Endodermal cell (in vitro differentiated cells): ENCODE measurements at regions not wholly inside any gene's neighbourhood (a gene's known extent, or its start where the extent isn't known, plus 50 kb on each side); places are given as distances from the start of the nearest gene placed in this dataset.

Source experiments
- DNase-seq: peaks from one replicate; pipeline ENCODE4 v3.0.0-alpha.2; 2017
- H3K27ac ChIP-seq: 2 replicates; pipeline ENCODE4 v1.5.1; 2013; ENCODE audit warnings: mild to moderate bottlenecking, low read depth, low read length, moderate library complexity
- H3K27me3 ChIP-seq: 2 replicates; pipeline ENCODE4 v1.6.1; 2013; ENCODE audit warnings: mild to moderate bottlenecking, low read length, moderate library complexity; ENCODE audit not compliant: insufficient read depth, control insufficient read depth, poor library complexity, severe bottlenecking
- H3K36me3 ChIP-seq: 2 replicates; pipeline ENCODE4 v1.7.0; 2013; ENCODE audit warnings: mild to moderate bottlenecking, low read length, moderate library complexity; ENCODE audit not compliant: control insufficient read depth, insufficient read depth
- H3K4me1 ChIP-seq: one replicate; pipeline ENCODE4 v1.7.0; 2013; ENCODE audit warnings: low read length; ENCODE audit not compliant: control insufficient read depth, insufficient read depth
- H3K4me3 ChIP-seq: 2 replicates; pipeline ENCODE4 v1.5.1; 2013; ENCODE audit warnings: mild to moderate bottlenecking, low read length, moderate library complexity
- H3K9ac ChIP-seq: 2 replicates; pipeline ENCODE4 v1.6.1; 2013; ENCODE audit warnings: mild to moderate bottlenecking, low read length, moderate library complexity; ENCODE audit not compliant: poor library complexity, severe bottlenecking; ENCODE audit errors: extremely low read depth
- H3K9me3 ChIP-seq: 2 replicates; pipeline ENCODE4 v1.6.1; 2013; ENCODE audit warnings: mild to moderate bottlenecking, low read length, moderate library complexity; ENCODE audit not compliant: control insufficient read depth
- H3K27ac Mint-ChIP-seq: 2 replicates; pipeline ENCODE4 v1.8.0; 2020; ENCODE audit warnings: mixed read lengths
- H3K27me3 Mint-ChIP-seq: 2 replicates; pipeline ENCODE4 v1.8.0; 2021; ENCODE audit warnings: mild to moderate bottlenecking, mixed read lengths; ENCODE audit not compliant: insufficient read depth
- H3K36me3 Mint-ChIP-seq: 2 replicates; pipeline ENCODE4 v1.8.0; 2020; ENCODE audit warnings: low read depth, mixed read lengths
- H3K4me1 Mint-ChIP-seq: 2 replicates; pipeline ENCODE4 v1.8.0; 2020; ENCODE audit warnings: mixed read lengths
- H3K4me3 Mint-ChIP-seq: 2 replicates; pipeline ENCODE4 v1.8.0; 2020; ENCODE audit warnings: mild to moderate bottlenecking, moderate library complexity, mixed read lengths
- H3K9me3 Mint-ChIP-seq: 2 replicates; pipeline ENCODE4 v1.8.0; 2020; ENCODE audit warnings: mild to moderate bottlenecking, mixed read lengths
- CTCF ChIP-seq: fragments of 200-600 bp; sonication (generic); conservative IDR thresholded peaks from 2 replicates; pipeline ENCODE4 v1.5.0; 2021; ENCODE audit warnings: antibody characterized with exemption, mild to moderate bottlenecking
- WGBS, 2 experiments: methylation state at CpG; one replicate each; pipeline versions ENCODE4 v1.1.5 to v1.1.7; 2013; ENCODE audit warnings: missing lambda C conversion rate in 2 of 2, mixed read lengths in 1 of 2; ENCODE audit not compliant: insufficient coverage in 1 of 2, insufficient read length in 1 of 2; 5-methylcytosine and 5-hydroxymethylcytosine counted together

DNA sequence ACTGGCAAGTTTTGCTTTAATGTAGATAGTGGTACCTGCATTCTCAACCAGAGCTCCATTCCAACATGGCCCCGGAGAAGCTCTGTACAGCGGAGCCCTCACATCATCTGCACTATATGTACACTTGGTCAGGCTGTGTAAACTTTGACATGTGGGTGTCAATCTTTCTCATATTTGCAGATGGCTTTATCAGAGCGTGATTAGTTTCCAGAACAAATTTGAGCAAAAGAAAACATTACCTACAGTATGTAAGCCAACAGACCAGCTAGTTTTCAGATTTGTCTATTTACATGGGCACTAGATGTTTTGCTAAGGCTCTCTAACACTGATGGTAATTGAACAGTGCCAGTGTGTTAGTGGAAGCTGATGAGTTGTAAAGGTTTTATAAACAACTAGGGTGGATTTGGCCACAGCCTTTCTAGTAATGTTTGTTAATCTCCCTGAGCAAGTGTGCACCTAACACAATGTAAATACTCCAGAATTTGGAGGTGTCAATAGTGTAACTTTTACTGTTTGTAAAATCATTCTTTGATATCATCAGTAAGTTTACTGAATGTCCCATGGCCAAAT lies 131.8 kb downstream of the FOXA2 start:
- H3K27me3 Mint-ChIP-seq: peaks cover 17% of the 10 kb centered on the region
- Histone ChIP-seq H3K36me3 (no peaks in the 10 kb centered on the region), H3K4me3 (no peak overlapping the region), H3K9me3 (no peaks in the 10 kb centered on the region), H3K4me1 (peaks cover 20% of the 10 kb centered on the region), H3K27me3 (no peaks in the 10 kb centered on the region), H3K27ac (no peak overlapping the region), H3K9ac (no peak overlapping the region)
- peaks cover 49% of the 10 kb centered on the region for H3K4me1 Mint-ChIP-seq
- WGBS, 2 experiments: 97% methylated on average over 3 of the region's 3 CpGs; no CpG with 5 or more reads in 1 of the 2 experiments
- no peak for TF ChIP-seq CTCF
- H3K27ac Mint-ChIP-seq: no peak overlapping the region
- H3K4me3 Mint-ChIP-seq: no peak overlapping the region
- H3K9me3 Mint-ChIP-seq: no peaks in the 10 kb centered on the region
- H3K36me3 Mint-ChIP-seq: no peaks in the 10 kb centered on the region
- no peak for DNase-seq

GRCh38 chr20:22450537-22450936 lies 133.8 kb downstream of the FOXA2 start:
- H3K27ac Mint-ChIP-seq: no peak overlapping the region
- H3K27me3 ChIP-seq: no peaks in the 10 kb centered on the region
- no peaks in the 10 kb centered on the region for H3K36me3 ChIP-seq
- no peaks in the 10 kb centered on the region for H3K9me3 Mint-ChIP-seq
- H3K9me3 ChIP-seq: no peaks in the 10 kb centered on the region
- no peak overlapping the region for H3K9ac ChIP-seq
- peaks cover 11% of the 10 kb centered on the region for H3K27me3 Mint-ChIP-seq
- no peak for TF ChIP-seq CTCF
- peaks cover 11% of the 10 kb centered on the region for H3K4me1 ChIP-seq
- peaks cover 34% of the 10 kb centered on the region for H3K4me1 Mint-ChIP-seq
- H3K4me3 ChIP-seq: no peak overlapping the region
- DNase-seq: no peak
- no peaks in the 10 kb centered on the region for H3K36me3 Mint-ChIP-seq
- no peak overlapping the region for H3K4me3 Mint-ChIP-seq
- no peak overlapping the region for H3K27ac ChIP-seq
- WGBS, 2 experiments: 80 to 98% methylated on average over 1 to 2 of the region's 2 CpGs

- H3K36me3 ChIP-seq: no peaks in the 10 kb centered on the region
- H3K27ac ChIP-seq: no peak overlapping the region
- no peaks in the 10 kb centered on the region for H3K9me3 ChIP-seq
- peaks cover 28% of the 10 kb centered on the region for H3K4me1 Mint-ChIP-seq
- WGBS, 2 experiments: 96 to 97% methylated on average over 7 to 10 of the region's 10 CpGs
- TF ChIP-seq CTCF: no peak
- DNase-seq: no peak
- H3K4me3 ChIP-seq: no peak overlapping the region
- peaks cover 11% of the 10 kb centered on the region for H3K4me1 ChIP-seq
- no peaks in the 10 kb centered on the region for H3K27me3 ChIP-seq
- no peak overlapping the region for H3K27ac Mint-ChIP-seq
- H3K36me3 Mint-ChIP-seq: no peaks in the 10 kb centered on the region
- no peak overlapping the region for H3K9ac ChIP-seq
- no peak overlapping the region for H3K4me3 Mint-ChIP-seq
- peaks cover 11% of the 10 kb centered on the region for H3K27me3 Mint-ChIP-seq
- no peaks in the 10 kb centered on the region for H3K9me3 Mint-ChIP-seq
These were observed 135.0 kb downstream of the FOXA2 start for GRCh38 chr20:22449188-22449973.
